Loucy (cell line): ENCODE measurements at regions not wholly inside any gene's neighbourhood (a gene's known extent, or its start where the extent isn't known, plus 50 kb on each side); places are given as distances from the start of the nearest gene placed in this dataset.

Source experiments
- EZH2phosphoT487 ChIP-seq: fragments of 200-600 bp; IDR thresholded peaks from 2 replicates; pipeline ENCODE4 v1.6.1; 2018; ENCODE audit warnings: antibody characterized with exemption, mild to moderate bottlenecking, moderate library complexity, borderline replicate concordance
- TF ChIP-seq, protein P1 (sequence below): fragments of 200-600 bp; sonication (generic); conservative IDR thresholded peaks from 2 replicates; pipeline ENCODE4 v1.5.1; 2014; ENCODE audit warnings: mild to moderate bottlenecking, antibody characterized with exemption, low read length

DNA sequence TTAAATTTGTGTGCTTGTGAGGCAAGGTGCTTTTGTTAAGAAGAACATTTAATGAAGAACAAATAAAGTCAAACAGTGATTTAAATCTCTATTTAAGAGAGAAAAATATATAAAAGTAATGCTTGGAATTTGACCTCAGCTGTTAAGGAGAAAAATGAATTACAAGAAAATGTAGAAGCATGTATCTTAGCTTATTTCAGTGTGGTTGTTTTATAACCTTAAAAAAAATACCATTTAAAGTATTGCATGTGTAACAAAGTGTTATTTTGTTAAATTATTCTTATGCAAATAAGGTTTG lies 537.0 kb upstream of the SPRY2 start:
- TF ChIP-seq, protein P1, sequence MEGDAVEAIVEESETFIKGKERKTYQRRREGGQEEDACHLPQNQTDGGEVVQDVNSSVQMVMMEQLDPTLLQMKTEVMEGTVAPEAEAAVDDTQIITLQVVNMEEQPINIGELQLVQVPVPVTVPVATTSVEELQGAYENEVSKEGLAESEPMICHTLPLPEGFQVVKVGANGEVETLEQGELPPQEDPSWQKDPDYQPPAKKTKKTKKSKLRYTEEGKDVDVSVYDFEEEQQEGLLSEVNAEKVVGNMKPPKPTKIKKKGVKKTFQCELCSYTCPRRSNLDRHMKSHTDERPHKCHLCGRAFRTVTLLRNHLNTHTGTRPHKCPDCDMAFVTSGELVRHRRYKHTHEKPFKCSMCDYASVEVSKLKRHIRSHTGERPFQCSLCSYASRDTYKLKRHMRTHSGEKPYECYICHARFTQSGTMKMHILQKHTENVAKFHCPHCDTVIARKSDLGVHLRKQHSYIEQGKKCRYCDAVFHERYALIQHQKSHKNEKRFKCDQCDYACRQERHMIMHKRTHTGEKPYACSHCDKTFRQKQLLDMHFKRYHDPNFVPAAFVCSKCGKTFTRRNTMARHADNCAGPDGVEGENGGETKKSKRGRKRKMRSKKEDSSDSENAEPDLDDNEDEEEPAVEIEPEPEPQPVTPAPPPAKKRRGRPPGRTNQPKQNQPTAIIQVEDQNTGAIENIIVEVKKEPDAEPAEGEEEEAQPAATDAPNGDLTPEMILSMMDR: no peak
- no peak for TF ChIP-seq EZH2phosphoT487
